ENCODE measurements at regions not wholly inside any gene's neighbourhood (a gene's known extent, or its start where the extent isn't known, plus 50 kb on each side); places are given as distances from the start of the nearest gene placed in this dataset.

- DNase-seq (no peak), ATAC-seq (no peak)
- Histone ChIP-seq H3K9me3 (no peaks in the 10 kb centered on the region), H3K36me3 (ENCODE audit: insufficient read depth in 1 of 2, low read depth in 1 of 2) (no peaks in the 10 kb centered on the region), H3K4me3 (no peak overlapping the region), H3K27ac (no peak overlapping the region), H3K27me3 (ENCODE audit: insufficient read depth in 3 of 3, low read length in 2 of 3) (no peaks in the 10 kb centered on the region), H3K4me1 (peaks cover 7% of the 10 kb centered on the region)
- 47 to 62% (median 52%) methylated on average over 3 of the region's 3 CpGs for WGBS, 3 donors
- intact Hi-C loops (cut with DNase I): no loop called here
- no peak for TF ChIP-seq CTCF (IDR thresholded peaks at IDR 0.05)
These were observed 53.4 kb upstream of the SETBP1 start for GRCh38 chr18:44627280-44627679.

GRCh38 chr18:44629406-44629805 lies 51.3 kb upstream of the SETBP1 start:
- Histone ChIP-seq H3K36me3 (ENCODE audit: insufficient read depth in 1 of 2, low read depth in 1 of 2) (no peaks in the 10 kb centered on the region), H3K4me3 (no peak overlapping the region), H3K9me3 (no peaks in the 10 kb centered on the region), H3K4me1 (peaks cover 10% of the 10 kb centered on the region), H3K27me3 (ENCODE audit: insufficient read depth in 3 of 3, low read length in 2 of 3) (no peaks in the 10 kb centered on the region), H3K27ac (no peak overlapping the region)
- ATAC-seq (no peak), DNase-seq (no peak)
- no peak for TF ChIP-seq CTCF (IDR thresholded peaks at IDR 0.05)
- intact Hi-C loops (cut with DNase I): no loop called here
- 27 to 50% (median 38%) methylated on average over 1 of the region's 1 CpG for WGBS, 3 donors

- no peak for TF ChIP-seq CTCF (IDR thresholded peaks at IDR 0.05)
- no peak overlapping the region for H3K4me3 ChIP-seq
- intact Hi-C loops (cut with DNase I): no loop called here
- no peaks in the 10 kb centered on the region for H3K36me3 ChIP-seq (ENCODE audit: insufficient read depth in 1 of 2, low read depth in 1 of 2)
- H3K27me3 ChIP-seq (ENCODE audit: insufficient read depth in 3 of 3, low read length in 2 of 3): no peaks in the 10 kb centered on the region
- H3K4me1 ChIP-seq: peaks cover 10% of the 10 kb centered on the region
- WGBS, 3 donors: 64 to 82% (median 79%) methylated on average over 2 of the region's 2 CpGs
- no peak overlapping the region for H3K27ac ChIP-seq
- no peaks in the 10 kb centered on the region for H3K9me3 ChIP-seq
- no peak for ATAC-seq
- no peak for DNase-seq
These were observed 50.6 kb upstream of the SETBP1 start for GRCh38 chr18:44630118-44630517.
